ENCODE measurements at regions not wholly inside any gene's neighbourhood (a gene's known extent, or its start where the extent isn't known, plus 50 kb on each side); places are given as distances from the start of the nearest gene placed in this dataset.

DNA sequence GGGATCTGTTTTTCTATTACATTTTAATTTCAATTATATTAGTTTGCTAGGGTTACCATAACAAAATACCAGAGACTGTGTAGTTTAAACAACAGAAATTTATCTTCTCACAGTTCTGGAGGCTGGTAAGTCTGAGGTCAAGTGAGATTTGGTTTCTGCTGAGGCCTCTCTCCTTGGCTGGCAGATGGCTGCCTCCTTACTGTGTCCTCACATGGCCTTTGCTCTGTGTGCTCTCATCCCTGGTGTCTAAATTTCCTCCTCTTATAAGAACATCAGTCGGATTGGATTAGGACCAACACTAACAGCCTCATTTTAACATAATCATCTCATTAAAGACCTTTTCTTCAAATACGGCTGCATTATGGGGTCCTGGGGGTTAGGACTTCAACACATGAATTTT is 195.2 kb upstream of the CHODL start:
- FAIRE-seq = no peak
- Histone ChIP-seq H3K4me1 (ENCODE audit: insufficient read depth, low read length) (no peaks in the 10 kb centered on the region), H4K20me1 (ENCODE audit: insufficient read depth, low read length) (no peaks in the 10 kb centered on the region), H3K79me2 (ENCODE audit: insufficient read depth, low read length) (no peaks in the 10 kb centered on the region), H2AFZ (ENCODE audit: low read length) (no peak overlapping the region), H3K9me3 (ENCODE audit: low read length) (no peaks in the 10 kb centered on the region), H3K4me2 (ENCODE audit: low read depth, low read length) (no peak overlapping the region), H3K27ac (ENCODE audit: extremely low read length, insufficient read depth, low read length) (no peak overlapping the region), H3K36me3 (replicated peaks in 1 of 2; ENCODE audit: control insufficient read depth in 1 of 2, insufficient read depth in 2 of 2, low read length in 2 of 2) (no peaks in the 10 kb centered on the region), H3K27me3 (ENCODE audit: control insufficient read depth in 1 of 2, insufficient read depth in 2 of 2, low read length in 2 of 2) (no peaks in the 10 kb centered on the region), H3K9ac (ENCODE audit: insufficient read depth, low read depth, low read length) (no peak overlapping the region), H3K4me3 (replicated peaks in 1 of 3; ENCODE audit: insufficient read depth in 1 of 3, low read depth in 2 of 3, low read length in 3 of 3) (no peak overlapping the region)
- in situ Hi-C loops (cut with HindIII; ENCODE audit: extremely low pct_ligation_motif_present, low pct_unique_long_range_greater_than_20kb) (no loop called here), intact Hi-C loops (cut with micrococcal nuclease; ENCODE audit: unreplicated experiment) (no loop called here)
- no peak for DNase-seq (ENCODE audit: low spot score)
- POLR2A ChIA-PET = no interaction called here
- ATAC-seq = no peak
- no TSS peak for BruUV-seq (replicated peaks)
- CTCF ChIA-PET (ENCODE audit: low intra/inter-chr PET ratio, low total read pairs) = no interaction called here
- no peak for TF ChIP-seq MEF2D (CRISPR knock-in tag; IDR thresholded peaks at IDR 0.05)
- no peak for TF ChIP-seq ATF7 (IDR thresholded peaks at IDR 0.05)
- TF ChIP-seq ATF7 (CRISPR knock-in tag; IDR thresholded peaks at IDR 0.05) = no peak
- TF ChIP-seq GMEB1 (CRISPR knock-in tag; IDR thresholded peaks at IDR 0.05; ENCODE audit: borderline replicate concordance) = no peak
- no peak for TF ChIP-seq SMAD3 (CRISPR knock-in tag; IDR thresholded peaks at IDR 0.05)
- TF ChIP-seq ZBTB7A (CRISPR knock-in tag; IDR thresholded peaks at IDR 0.05) = no peak
- TF ChIP-seq ZBTB14 (CRISPR knock-in tag; IDR thresholded peaks at IDR 0.05) = no peak
- no peak for TF ChIP-seq ZNF616 (CRISPR knock-in tag; IDR thresholded peaks at IDR 0.05; ENCODE audit: low read depth)
- no peak for TF ChIP-seq CEBPG (CRISPR knock-in tag; IDR thresholded peaks at IDR 0.05)
- no peak for TF ChIP-seq MIER2 (CRISPR knock-in tag; IDR thresholded peaks at IDR 0.05)
- WGBS (ENCODE audit: low lambda C conversion rate) = 10% methylated on average over 2 of the region's 2 CpGs

Measured in HepG2 (cell line).